GM18499 (cell line): ENCODE measurements at regions not wholly inside any gene's neighbourhood (a gene's known extent, or its start where the extent isn't known, plus 50 kb on each side); places are given as distances from the start of the nearest gene placed in this dataset.
"Not testable (repeated sequence)": the region's sequence is repeated elsewhere in the genome, so short reads cannot be mapped to it uniquely, and the experiment has no call there.

Experiments
- ATAC-seq: cut with Tn5 transposase; IDR thresholded peaks from one replicate; pipeline ENCODE4 v1.9.1; 2021; ENCODE audit warnings: moderate number of reproducible peaks; ENCODE audit not compliant: insufficient read depth, unreplicated experiment

DNA sequence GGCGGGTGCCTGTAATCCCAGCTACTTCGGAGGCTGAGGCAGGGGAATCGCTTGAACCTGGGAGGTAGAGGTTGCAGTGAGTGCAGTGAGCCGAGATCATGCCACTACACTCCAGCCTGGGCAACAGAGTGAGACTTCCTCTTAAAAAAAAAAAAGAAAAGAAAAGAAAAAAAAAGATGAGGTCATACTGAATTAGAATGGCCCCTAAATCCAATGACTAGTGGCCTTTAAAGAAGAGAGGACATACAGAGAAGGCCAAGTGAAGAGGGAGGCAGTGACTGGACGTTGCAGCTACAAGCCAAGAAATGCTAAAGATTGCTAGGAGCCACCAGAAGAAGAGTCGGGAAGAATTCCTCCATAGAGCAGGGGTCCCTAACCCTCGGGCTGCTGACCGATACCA lies 76.9 kb upstream of the TIAM1 start:
- no peak for ATAC-seq

DNA sequence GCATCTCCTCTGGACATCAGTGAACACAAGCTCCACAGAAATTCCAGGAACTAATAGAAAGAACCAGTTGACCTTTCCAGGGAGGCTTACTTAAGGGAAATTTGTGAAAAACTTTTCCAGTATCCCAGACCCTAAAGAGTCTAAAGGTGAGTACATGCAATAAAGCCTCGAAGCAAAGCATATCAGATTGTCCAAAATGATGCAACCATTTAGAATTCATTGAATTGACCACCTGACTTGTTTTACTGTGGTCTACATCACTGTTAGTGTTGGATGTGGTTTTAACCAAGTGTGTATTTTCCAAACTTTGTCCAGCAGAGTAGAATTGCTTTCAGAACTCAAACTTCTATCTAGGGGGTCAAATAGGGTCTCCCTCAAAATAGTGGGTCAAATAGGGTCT lies 76.3 kb upstream of the TIAM1 start:
- ATAC-seq, result no peak

DNA sequence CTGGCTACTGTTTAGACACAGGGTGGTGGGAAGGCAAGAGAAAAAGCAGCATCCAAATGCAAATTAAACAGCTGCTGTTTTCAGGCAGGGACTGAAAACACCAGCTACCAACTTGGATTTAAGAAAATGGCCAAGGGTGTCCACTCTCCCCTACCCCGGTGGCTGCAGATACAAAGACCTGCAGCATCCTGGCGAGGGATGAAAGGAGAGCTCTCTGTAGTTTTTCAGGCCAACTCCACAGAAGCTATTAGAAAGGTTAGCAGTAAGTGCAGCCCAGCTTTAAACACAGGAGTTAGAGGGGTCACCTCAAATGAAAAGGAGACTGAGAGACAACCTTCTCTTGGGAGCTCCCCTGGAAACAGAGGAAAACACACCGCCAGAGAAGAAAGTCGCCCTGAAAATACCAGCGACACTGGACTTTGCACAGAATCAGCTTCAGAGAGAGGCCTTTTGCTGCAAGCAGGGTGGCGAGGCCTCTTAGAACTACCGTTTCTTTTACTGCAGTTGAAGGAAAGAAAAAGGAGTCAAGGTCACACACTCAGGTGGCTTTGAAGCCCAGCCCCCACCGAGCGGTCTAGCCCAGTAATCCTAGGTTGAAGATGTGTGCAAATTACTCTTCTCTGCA lies 74.4 kb upstream of the TIAM1 start:
- ATAC-seq, result no peak

DNA sequence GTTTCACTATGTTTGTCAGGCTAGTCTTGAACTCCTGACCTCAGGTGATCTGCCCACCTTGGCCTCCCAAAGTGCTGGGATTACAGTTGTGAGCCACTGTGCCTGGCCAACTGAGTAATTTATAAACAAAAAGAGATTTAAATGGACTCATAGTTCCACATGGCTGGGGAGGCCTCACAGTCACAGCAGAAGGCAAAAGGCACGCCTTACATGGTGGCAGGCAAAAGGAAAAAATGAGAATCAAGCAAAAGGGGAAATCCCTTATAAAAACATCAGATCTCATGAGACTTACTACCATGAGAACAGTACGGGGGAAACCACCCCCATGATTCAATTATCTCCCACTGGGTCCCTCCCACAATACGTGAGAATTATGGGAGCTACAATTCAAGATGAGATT lies 73.2 kb upstream of the TIAM1 start:
- not testable (repeated sequence) for ATAC-seq

DNA sequence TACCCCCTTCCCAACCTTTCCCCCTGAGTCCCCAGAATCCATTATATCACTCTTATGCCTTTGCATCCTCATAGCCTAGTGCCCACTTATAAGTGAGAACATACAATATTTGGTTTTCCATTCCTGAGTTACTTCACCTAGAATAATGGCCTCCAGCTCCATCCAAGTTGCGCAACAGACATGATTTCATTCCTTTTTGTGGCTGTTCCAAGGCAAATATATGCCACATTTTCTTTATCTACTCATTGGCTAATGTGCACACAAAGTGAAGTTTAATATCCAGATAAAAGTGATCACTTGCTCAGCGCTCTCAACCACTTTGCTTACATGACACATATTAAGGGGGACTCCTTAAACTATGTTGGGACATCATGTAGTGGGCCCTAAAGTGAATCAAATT lies 72.4 kb upstream of the TIAM1 start:
- no peak for ATAC-seq

DNA sequence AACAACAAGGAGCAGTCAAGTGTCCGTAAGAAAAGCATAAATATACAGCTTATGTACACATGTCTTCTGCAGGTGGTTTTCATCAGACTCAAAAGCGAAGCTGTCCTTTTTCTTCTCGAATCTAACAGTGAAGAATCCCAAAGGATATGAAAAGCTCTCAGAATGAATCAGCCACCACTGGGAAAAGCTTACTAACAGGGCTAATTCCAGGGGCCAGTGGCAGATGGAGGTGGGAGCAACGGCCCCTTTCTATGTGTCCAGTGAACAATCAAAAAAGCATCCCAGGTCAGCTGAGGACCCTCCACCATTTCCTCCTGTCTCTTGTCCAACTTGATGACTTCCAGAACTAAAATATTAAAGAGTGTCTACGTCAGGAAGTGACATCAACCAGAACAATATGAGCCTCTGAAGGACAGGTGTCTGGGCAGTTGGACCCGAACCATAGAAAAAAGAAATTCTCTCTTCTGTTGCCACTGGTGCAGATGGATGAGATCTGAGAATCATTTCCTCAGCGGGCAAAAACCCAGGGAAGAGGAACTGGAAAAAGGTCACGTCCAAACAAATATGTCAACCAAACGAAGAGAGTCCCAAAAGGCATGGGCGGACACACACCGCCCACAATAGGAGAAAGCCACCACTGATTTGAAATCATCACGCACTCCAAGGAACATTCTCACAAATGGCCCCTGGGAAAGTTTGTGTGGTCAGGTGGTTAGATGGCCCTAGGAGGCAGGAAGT lies 70.4 kb upstream of the TIAM1 start:
- ATAC-seq, result no peak

DNA sequence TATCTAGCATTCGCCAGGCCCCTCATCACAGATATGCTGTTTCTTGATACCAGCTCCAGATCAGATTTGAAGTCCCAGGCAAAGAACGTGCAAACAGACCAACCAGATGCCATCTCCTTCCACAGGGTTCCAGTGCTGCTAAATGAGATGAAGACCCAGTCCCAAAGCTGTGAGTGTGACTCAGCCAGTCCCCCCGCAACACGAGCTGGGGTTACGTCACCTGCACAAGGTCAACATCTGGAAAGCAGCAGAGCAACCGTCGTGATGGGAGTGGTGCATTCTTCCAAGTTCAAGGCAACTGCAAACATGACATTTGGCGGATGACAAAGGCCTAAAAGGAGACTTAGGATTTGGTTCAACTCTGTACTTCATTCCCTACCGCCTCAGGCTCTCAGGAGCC lies 69.6 kb upstream of the TIAM1 start:
- no peak for ATAC-seq

DNA sequence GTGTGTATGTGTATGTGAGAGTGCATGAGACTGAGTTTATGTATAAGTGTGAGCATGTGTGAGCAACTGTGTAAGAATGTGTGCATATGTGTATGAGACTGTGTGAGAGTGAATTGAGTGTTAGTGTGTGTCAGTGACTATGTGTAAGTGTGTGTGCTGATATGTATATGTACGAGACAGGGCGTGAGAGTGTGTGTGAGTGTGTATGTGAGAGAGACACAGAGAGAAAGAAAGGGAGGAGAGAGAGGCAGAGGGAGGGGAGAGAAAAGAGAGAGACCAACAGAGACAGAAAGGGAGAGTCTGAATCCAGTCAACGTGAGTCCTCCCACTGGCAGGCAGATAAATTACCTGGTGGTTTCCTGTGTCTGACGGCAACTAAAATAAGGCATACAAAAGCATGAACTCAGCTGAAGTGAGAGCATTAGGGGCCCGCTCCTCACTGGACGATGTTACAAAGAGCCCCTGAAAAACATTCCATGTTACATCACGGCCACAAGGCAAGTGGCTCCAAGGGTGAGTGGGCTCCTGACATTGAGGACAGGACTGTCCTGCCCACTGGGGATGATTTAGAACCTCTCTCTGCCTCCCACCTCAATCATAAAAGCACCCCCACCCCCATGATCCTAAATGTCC lies 66.6 kb upstream of the TIAM1 start:
- ATAC-seq, result no peak

DNA sequence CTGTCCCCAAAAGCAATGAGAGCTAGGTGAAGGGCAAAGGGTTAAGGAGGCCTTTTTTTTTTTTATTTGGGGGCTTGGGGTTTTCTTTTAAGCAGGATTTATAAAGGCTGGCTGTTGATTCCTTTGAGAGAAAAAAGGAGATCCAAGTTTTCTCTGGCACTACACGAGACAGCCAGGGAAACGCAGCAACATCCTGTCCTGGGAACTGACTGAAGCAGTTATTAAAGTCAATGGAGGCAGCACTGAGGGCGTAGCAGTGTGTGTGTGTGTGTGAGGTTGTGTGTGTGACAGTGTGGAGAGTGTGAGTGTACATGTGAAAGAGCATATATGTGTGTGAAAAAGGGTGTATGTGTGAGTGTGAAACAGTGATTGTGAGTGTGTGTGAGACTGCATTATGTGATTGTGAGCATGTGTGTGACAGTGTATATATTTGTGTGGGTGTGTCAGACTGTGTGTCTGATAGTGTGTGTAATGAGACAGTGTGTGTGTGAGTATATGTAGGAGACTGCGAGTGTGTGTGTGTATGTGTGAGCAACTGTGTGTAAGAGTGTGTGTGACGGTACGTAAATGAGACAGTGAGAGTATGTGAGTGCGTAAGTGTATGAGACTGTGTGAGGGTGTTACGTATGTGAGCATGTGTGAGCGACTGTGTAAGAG lies 65.9 kb upstream of the TIAM1 start:
- ATAC-seq, result no peak

DNA sequence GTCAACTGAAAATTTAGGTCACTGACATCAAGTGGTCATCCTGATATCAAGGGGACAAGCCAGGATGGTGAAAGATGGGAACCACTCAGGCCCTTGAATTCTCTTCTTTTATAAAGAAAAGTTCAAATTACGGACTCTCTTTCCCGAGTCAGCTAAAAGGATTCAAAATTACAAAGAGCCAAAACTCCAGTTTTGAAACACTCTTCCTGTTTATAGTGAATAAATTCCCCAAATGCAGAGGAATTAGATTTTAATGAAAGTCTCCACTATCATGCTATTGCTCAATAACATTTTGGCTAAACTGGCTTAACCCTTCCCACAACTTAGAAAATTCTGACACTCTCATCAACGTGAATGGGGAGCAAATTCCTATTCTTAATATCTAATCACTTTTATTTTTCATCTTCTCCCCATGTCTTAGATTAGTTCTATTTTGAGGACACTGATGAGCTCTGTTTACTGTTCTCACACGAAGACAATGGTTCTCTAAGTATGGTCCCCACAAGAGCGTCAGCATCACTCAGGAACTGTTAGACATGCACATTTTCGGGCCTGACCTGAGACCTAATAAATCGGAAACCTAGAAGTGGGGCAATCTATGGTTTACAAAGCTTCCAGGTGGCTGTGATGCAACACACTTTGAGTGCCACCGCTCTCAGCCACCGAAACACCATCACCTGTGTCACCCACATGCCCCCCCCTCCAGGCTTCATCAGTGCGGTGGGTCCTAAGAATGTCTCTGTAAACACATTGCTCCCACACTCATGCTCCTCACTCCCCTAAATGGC lies 64.4 kb upstream of the TIAM1 start:
- ATAC-seq, result no peak

DNA sequence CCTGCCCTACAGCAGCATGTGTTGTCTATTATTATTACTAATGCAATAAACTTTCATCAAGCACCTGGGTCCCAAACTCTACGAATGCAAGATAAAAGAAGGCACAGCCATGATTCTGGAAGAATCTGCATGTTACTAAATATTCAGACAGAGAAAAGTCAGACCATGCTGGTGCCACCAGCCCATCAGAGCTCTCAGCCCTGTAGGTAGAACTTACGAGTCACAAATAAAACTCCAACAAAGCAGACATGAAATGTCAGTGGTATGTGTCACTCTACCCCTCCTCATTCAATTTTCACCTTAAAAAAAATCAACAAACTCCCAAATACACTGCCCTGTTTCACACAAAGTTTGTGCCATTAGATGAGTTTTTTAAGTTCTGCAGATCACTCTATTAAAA lies 62.4 kb upstream of the TIAM1 start:
- ATAC-seq, result no peak

DNA sequence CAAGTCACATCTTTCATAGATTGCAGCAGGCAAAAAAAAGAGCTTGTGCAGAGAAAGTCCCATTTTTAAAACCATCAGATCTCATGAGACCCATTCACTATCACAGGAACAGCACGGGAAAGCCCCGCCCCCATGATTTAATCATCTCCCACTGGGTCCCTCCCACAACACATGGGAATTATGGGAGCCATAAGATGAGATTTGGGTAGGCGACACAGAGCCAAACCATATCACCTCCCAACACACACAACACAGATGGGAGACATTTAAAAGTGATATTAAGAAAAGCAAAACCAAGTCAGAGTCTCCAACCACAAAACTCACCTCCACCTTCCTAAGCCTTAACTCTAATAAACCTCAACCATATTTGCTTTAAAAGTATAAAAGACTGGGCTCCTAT lies 61.5 kb upstream of the TIAM1 start:
- ATAC-seq, result no peak

DNA sequence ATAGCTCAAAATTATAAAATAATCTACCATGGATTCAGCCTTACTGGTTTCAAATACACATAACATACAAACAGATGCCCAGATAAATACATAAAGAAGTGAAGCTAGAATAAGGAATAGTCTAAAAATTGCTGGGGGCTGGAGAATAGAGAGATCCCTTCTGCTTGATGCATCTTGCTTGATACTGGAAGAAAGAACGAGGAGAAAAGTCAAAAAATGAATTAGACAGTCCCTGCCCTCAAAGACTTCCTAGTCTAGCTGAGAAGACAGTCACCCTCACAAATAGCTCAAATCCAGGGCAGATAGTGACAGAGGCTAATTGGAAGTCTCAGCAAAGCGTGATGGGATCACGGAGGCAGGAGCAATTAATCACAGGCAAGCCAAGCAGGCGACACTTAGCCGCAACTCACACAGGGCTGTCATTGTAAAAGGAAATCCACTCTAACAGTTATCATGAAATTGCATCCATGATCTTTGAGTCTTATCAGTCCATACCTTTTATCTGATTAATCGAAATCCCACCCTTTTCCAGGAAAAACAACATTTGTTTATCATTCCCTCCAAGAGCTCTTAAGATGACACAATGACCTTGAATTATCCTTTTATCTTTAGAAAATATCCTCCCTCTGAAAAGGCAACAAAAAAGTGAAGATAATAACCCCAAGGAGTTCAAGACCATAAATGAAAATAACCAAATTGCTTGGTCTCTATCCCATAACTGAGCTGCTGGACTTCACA lies 59.7 kb upstream of the TIAM1 start:
- ATAC-seq, result no peak

DNA sequence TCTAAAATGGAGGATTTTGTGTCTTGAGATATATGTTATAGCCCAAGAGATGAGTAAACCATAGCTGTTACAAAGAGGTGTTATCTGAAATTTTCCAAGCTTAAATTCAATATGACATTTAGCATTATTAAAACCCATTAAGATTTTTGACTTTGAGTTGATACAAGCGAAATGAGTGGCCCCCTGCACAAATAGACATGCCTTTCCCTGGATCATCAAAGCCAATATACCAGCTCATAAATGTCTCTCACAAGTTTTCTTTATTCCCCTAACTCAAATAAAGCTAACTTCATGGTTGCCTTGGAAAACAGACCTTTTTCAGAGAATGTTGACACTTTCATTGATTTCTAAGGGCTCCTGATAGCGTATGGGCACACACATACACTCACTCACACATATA lies 55.5 kb upstream of the TIAM1 start:
- no peak for ATAC-seq

DNA sequence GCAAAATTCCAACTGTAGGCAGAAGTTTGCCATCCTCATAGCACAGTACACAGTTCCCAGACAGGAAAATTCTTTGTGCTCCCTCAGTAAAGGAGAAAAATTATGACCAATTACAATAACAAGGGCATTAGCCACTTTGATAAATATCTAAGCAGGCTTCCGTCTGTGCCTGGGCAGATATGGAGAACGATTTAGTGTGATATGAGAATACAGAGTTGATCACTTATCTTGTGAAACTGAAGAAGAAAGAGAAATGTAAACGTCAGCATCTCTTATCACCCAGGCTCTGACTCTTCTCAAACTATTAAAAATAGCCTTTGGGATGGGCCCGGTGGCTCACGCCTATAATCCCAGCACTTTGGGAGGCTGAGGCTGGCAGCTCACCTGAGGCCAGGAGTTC lies 54.5 kb upstream of the TIAM1 start:
- no peak for ATAC-seq

DNA sequence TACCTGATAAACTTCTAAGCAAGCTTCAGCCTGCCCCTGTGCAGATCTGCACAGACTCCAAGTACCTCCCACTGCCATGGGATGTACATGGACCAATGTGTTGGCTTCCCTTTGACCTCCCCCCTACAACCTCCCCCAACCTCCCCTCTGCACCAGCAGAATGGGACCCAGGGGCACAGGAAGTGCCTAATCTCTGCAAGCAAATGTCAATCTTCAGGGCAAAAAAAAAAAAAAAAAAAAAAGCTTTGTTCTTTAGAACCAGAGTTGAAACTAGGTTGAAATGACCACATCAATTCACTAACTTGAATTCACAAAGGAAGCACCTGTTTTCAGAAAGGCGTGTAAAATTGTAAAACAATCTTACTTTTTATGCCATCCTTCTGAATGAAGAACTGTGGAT lies 53.9 kb upstream of the TIAM1 start:
- ATAC-seq, result no peak

DNA sequence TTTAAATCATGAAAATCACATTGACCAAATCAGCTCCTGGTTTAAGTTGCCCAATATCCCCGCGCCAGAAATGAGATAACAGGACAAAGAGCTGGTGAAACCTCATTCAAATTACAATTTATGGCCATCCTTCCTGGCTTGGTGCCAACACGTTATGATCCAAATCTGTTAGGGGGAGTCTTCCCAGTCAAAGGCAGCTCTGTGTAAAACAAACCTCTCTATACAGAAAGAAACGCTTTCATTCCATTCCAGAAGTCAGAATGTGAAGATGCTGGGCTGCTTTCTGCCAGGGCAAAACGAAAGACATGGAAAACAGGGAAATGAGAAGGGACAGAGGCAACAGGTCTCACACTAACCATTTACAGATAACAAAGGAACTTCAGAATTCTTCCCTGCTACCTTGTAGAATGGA lies 53.5 kb upstream of the TIAM1 start:
- ATAC-seq, result no peak

DNA sequence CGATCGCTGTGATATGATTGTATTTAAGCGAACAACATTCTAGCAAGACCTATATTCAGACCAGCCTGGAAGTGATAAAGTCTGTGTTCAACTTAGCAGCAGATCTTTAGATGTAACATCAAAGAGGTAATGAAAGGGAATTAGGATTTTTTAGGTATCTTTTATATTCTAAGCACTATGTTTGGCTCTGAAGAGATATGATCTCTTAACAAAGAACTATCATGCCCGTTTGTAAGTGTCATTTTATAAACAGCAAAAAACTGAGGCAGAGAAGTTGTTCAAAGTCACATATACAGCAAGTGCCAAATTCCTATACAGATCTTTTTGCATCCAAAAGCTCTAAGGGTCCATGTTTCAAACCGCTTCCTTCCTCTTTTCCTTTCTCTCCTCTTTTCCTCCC lies 53.0 kb upstream of the TIAM1 start:
- no peak for ATAC-seq

DNA sequence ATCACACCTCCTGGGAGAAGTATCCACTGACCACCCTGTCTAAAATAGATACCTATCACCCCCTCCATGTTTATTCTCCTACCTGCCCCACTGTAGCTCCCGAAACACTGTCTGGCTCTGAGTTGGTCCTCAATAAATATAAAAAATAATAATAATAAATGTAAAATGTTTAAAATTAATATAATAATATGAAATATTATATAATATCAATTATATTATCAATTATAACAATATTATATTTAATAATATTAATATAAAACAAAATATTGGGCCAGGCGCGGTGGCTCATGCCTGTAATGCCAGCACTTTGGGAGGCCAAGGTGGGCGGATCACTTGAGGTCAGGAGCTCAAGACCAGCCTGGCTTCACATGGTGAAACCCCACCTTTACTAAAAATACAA lies 52.3 kb upstream of the TIAM1 start:
- no peak for ATAC-seq

DNA sequence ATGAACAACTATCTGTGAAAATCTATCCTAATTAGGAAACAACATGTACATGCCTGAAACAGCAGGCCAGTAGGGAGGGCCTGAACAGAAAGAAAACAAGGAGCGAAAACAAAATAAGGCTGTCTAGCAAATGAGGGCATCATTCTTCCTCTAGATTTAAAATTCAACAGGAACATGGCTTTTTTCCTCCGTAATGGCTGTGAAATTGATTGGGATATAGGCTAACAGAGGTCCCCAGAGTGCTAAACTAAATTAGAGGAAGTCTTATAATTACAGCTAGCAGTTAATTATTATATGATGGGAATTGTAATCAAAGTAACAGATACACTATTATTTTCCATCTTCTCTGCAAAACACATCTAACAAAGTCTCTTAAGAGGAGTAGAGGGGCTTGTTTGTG lies 51.7 kb upstream of the TIAM1 start:
- no peak for ATAC-seq
